H9 (cell line): ENCODE measurements at regions not wholly inside any gene's neighbourhood (a gene's known extent, or its start where the extent isn't known, plus 50 kb on each side); places are given as distances from the start of the nearest gene placed in this dataset.

Experiments used
- DNase-seq: peaks from one replicate; pipeline ENCODE4 v3.0.0-alpha.2; 2017
- H2AFZ ChIP-seq: one replicate; pipeline ENCODE4 v1.6.1; 2013; ENCODE audit warnings: mild to moderate bottlenecking, low read length, control low read depth, moderate library complexity
- H2AK5ac ChIP-seq: 2 replicates; pipeline ENCODE4 v1.6.1; 2013; ENCODE audit warnings: low read length, control low read depth, mixed read lengths; ENCODE audit not compliant: insufficient read length
- H2BK120ac ChIP-seq: one replicate; pipeline ENCODE4 v1.6.1; 2013; ENCODE audit warnings: low read depth, mild to moderate bottlenecking, low read length, control low read depth, inconsistent platforms; ENCODE audit not compliant: poor library complexity, severe bottlenecking
- H2BK12ac ChIP-seq: 2 replicates; pipeline ENCODE4 v1.6.1; 2013; ENCODE audit warnings: low read length, control low read depth, mixed read lengths, low read depth; ENCODE audit not compliant: insufficient read length
- H2BK15ac ChIP-seq: 2 replicates; pipeline ENCODE4 v1.6.1; 2013; ENCODE audit warnings: low read depth, low read length, control low read depth
- H2BK20ac ChIP-seq: one replicate; pipeline ENCODE4 v1.6.1; 2013; ENCODE audit warnings: low read depth, mild to moderate bottlenecking, low read length, control low read depth, inconsistent platforms; ENCODE audit not compliant: poor library complexity, severe bottlenecking
- H2BK5ac ChIP-seq: 2 replicates; pipeline ENCODE4 v1.6.1; 2013; ENCODE audit warnings: low read length, control low read depth, mixed read lengths; ENCODE audit not compliant: insufficient read length
- H3K14ac ChIP-seq: 2 replicates; pipeline ENCODE4 v1.6.1; 2013; ENCODE audit warnings: low read length, control low read depth; ENCODE audit not compliant: insufficient read depth
- H3K18ac ChIP-seq: 2 replicates; pipeline ENCODE4 v1.6.1; 2013; ENCODE audit warnings: low read depth, mild to moderate bottlenecking, mixed read lengths, low read length, control low read depth; ENCODE audit not compliant: insufficient read length
- H3K23ac ChIP-seq: 2 replicates; pipeline ENCODE4 v1.6.1; 2013; ENCODE audit warnings: low read length, control low read depth, mixed read lengths, low read depth; ENCODE audit not compliant: insufficient read length
- H3K23me2 ChIP-seq: 2 replicates; pipeline ENCODE4 v1.6.1; 2013; ENCODE audit warnings: low read depth, mild to moderate bottlenecking, mixed read lengths, low read length, control low read depth; ENCODE audit not compliant: insufficient read length, poor library complexity, severe bottlenecking
- H3K27ac ChIP-seq: 2 replicates; pipeline ENCODE4 v1.5.1; 2013; ENCODE audit warnings: low read length, control low read depth, mixed read lengths, low read depth; ENCODE audit not compliant: insufficient read length
- H3K27me3 ChIP-seq: 2 replicates; pipeline ENCODE4 v1.6.1; 2013; ENCODE audit warnings: low read length, control low read depth, inconsistent platforms; ENCODE audit not compliant: insufficient read depth
- H3K4ac ChIP-seq: 2 replicates; pipeline ENCODE4 v1.6.1; 2013; ENCODE audit warnings: low read depth, mild to moderate bottlenecking, control low read depth, inconsistent platforms, low read length, moderate library complexity
- H3K4me1 ChIP-seq: 2 replicates; pipeline ENCODE4 v1.6.1; 2013; ENCODE audit warnings: low read length, control low read depth, inconsistent platforms; ENCODE audit not compliant: insufficient read depth
- H3K4me2 ChIP-seq: 2 replicates; pipeline ENCODE4 v1.6.1; 2013; ENCODE audit warnings: low read length, control low read depth, mixed read lengths; ENCODE audit not compliant: insufficient read length, insufficient read depth
- H3K56ac ChIP-seq: 2 replicates; pipeline ENCODE4 v1.6.1; 2013; ENCODE audit warnings: low read depth, mild to moderate bottlenecking, mixed read lengths, low read length, control low read depth; ENCODE audit not compliant: insufficient read length
- H3K79me1 ChIP-seq: 2 replicates; pipeline ENCODE4 v1.6.1; 2013; ENCODE audit warnings: low read depth, mild to moderate bottlenecking, moderate library complexity, low read length, control low read depth, inconsistent platforms; ENCODE audit not compliant: insufficient read depth, poor library complexity, severe bottlenecking
- H3K79me2 ChIP-seq: 2 replicates; pipeline ENCODE4 v1.6.1; 2013; ENCODE audit warnings: low read length, control low read depth, inconsistent platforms; ENCODE audit not compliant: insufficient read depth
- H3K9ac ChIP-seq: 2 replicates; pipeline ENCODE4 v1.6.1; 2013; ENCODE audit warnings: low read length, control low read depth, mixed read lengths; ENCODE audit not compliant: insufficient read length; ENCODE audit errors: extremely low read depth
- H3K9me3 ChIP-seq: one replicate; pipeline ENCODE4 v1.6.1; 2013; ENCODE audit warnings: low read depth, low read length, inconsistent platforms; ENCODE audit not compliant: control insufficient read depth
- H3T11ph ChIP-seq: one replicate; pipeline ENCODE4 v1.6.1; 2013; ENCODE audit warnings: mild to moderate bottlenecking, low read length, control low read depth, inconsistent platforms
- H4K20me1 ChIP-seq: one replicate; pipeline ENCODE4 v1.6.1; 2013; ENCODE audit not compliant: control insufficient read depth, insufficient read length, insufficient read depth
- H4K5ac ChIP-seq: 2 replicates; pipeline ENCODE4 v1.6.1; 2013; ENCODE audit warnings: low read depth, mild to moderate bottlenecking, mixed read lengths, low read length, control low read depth; ENCODE audit not compliant: insufficient read length
- H4K8ac ChIP-seq: replicated peaks from 2 replicates; pipeline ENCODE4 v1.6.1; 2013; ENCODE audit warnings: low read length, control low read depth, mixed read lengths, low read depth; ENCODE audit not compliant: insufficient read length
- H4K91ac ChIP-seq: 2 replicates; pipeline ENCODE4 v1.6.1; 2013; ENCODE audit warnings: low read depth, mild to moderate bottlenecking, moderate library complexity, mixed read lengths, low read length, control low read depth; ENCODE audit not compliant: insufficient read length
- H3K27ac Mint-ChIP-seq, 3 experiments: 2 replicates in 2 of 3; 3 replicates in 1 of 3; pipeline ENCODE4 v1.8.0; 2020 to 2021; ENCODE audit warnings: mixed read lengths in 3 of 3, mild to moderate bottlenecking in 1 of 3, moderate library complexity in 1 of 3
- H3K27me3 Mint-ChIP-seq: 2 replicates; pipeline ENCODE4 v1.8.0; 2021; ENCODE audit warnings: low read depth, mild to moderate bottlenecking, moderate library complexity, mixed read lengths
- H3K36me3 Mint-ChIP-seq, 3 experiments: 2 replicates in 2 of 3; 3 replicates in 1 of 3; pipeline ENCODE4 v1.8.0; 2020 to 2021; ENCODE audit warnings: low read depth in 3 of 3, mixed read lengths in 3 of 3; ENCODE audit not compliant: insufficient read depth in 1 of 3
- H3K4me1 Mint-ChIP-seq, 2 experiments: 2 replicates each; pipeline ENCODE4 v1.8.0; 2020; ENCODE audit warnings: mixed read lengths in 2 of 2
- H3K4me3 Mint-ChIP-seq, 2 experiments: 2 replicates in 1 of 2; 3 replicates in 1 of 2; pipeline ENCODE4 v1.8.0; 2020 to 2021; ENCODE audit warnings: mild to moderate bottlenecking in 2 of 2, mixed read lengths in 2 of 2, moderate library complexity in 1 of 2
- H3K9me3 Mint-ChIP-seq, 2 experiments: 2 replicates in 1 of 2; 3 replicates in 1 of 2; pipeline ENCODE4 v1.8.0; 2020; ENCODE audit warnings: mild to moderate bottlenecking in 2 of 2, mixed read lengths in 2 of 2, moderate library complexity in 1 of 2
- CTCF ChIP-seq: fragments of 200-600 bp; sonication (generic); conservative IDR thresholded peaks from 3 replicates; pipeline ENCODE4 v1.8.0; 2021; ENCODE audit warnings: antibody characterized with exemption, mild to moderate bottlenecking
- WGBS: extraction: QIAGEN DNeasy Blood & Tissue Kit; methylation state at CpG from one replicate; pipeline ENCODE4 v1.1.7; 2013; ENCODE audit warnings: missing lambda C conversion rate, low lambda C conversion rate, mixed read lengths; ENCODE audit not compliant: insufficient read length; ENCODE audit errors: extremely low coverage; 5-methylcytosine and 5-hydroxymethylcytosine counted together

- H3K4me1 ChIP-seq, result no peaks in the 10 kb centered on the region
- H3T11ph ChIP-seq, result no peak overlapping the region
- no peaks in the 10 kb centered on the region for H3K79me1 ChIP-seq
- no peak overlapping the region for H2BK20ac ChIP-seq
- WGBS, result no CpG with 5 or more reads among the region's 3 CpGs
- no peaks in the 10 kb centered on the region for H3K9me3 Mint-ChIP-seq
- H3K4ac ChIP-seq, result no peak overlapping the region
- H3K18ac ChIP-seq, result no peak overlapping the region
- H3K9ac ChIP-seq, result no peak overlapping the region
- H2BK12ac ChIP-seq, result no peak overlapping the region
- H3K9me3 ChIP-seq, result no peaks in the 10 kb centered on the region
- H3K14ac ChIP-seq, result no peak overlapping the region
- H3K36me3 Mint-ChIP-seq, result no peaks in the 10 kb centered on the region
- no peak overlapping the region for H3K4me2 ChIP-seq
- H4K5ac ChIP-seq, result no peak overlapping the region
- no peak overlapping the region for H3K23ac ChIP-seq
- no peak overlapping the region for H2BK120ac ChIP-seq
- H3K27ac ChIP-seq, result no peak overlapping the region
- H3K56ac ChIP-seq, result no peak overlapping the region
- no peak overlapping the region for H3K27ac Mint-ChIP-seq
- no peaks in the 10 kb centered on the region for H3K27me3 ChIP-seq
- H2BK15ac ChIP-seq, result no peak overlapping the region
- H4K20me1 ChIP-seq, result no peaks in the 10 kb centered on the region
- no peak for TF ChIP-seq CTCF
- H2AFZ ChIP-seq, result no peak overlapping the region
- H4K91ac ChIP-seq, result no peak overlapping the region
- H3K4me1 Mint-ChIP-seq, result no peaks in the 10 kb centered on the region
- H3K27me3 Mint-ChIP-seq, result no peaks in the 10 kb centered on the region
- no peak for DNase-seq
- H3K4me3 Mint-ChIP-seq, result no peak overlapping the region
- H2BK5ac ChIP-seq, result no peak overlapping the region
- H4K8ac ChIP-seq, result no peak overlapping the region
- no peak overlapping the region for H2AK5ac ChIP-seq
- no peaks in the 10 kb centered on the region for H3K23me2 ChIP-seq
- H3K79me2 ChIP-seq, result no peaks in the 10 kb centered on the region
Measured at GRCh38 chr4:141499261-141499853, 137.0 kb upstream of the IL15 start.
